ENCODE measurements at regions not wholly inside any gene's neighbourhood (a gene's known extent, or its start where the extent isn't known, plus 50 kb on each side); places are given as distances from the start of the nearest gene placed in this dataset.

DNA sequence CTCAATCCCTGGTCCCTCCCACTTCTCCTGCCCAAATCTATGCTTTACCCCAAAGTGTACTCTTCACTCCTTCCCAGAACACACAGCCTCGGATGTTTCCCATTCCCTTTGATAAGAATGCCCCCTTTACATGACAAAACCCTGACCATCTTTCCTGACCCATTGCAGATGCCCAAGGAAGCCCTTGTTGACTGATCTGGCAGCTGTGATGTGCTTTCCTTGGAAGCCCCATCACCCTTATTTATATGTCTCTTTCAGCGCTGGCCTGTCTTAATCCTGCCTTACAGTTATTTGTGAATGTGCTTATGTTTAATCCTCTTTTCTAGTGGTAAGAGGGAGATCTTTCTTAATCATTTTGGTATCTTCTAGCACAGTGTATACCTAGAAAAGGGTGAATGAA lies 523.1 kb downstream of the CD83 start:
- WGBS, 2 donors: 82 to 84% methylated on average over 2 of the region's 2 CpGs
- H3K36me3 ChIP-seq (ENCODE audit: low read depth, missing control alignments): no peaks in the 10 kb centered on the region
- no peaks in the 10 kb centered on the region for H3K9me3 ChIP-seq
- intact Hi-C loops (cut with DNase I; ENCODE audit: low total_unique reads): no loop called here
- H3K4me3 ChIP-seq: no peak overlapping the region
- TF ChIP-seq POLR2A (IDR thresholded peaks at IDR 0.05): no peak
- no peak for DNase-seq
- no peak overlapping the region for H3K27ac ChIP-seq
- peaks cover 7% of the 10 kb centered on the region for H3K4me1 ChIP-seq
- H3K27me3 ChIP-seq: no peaks in the 10 kb centered on the region

DNA sequence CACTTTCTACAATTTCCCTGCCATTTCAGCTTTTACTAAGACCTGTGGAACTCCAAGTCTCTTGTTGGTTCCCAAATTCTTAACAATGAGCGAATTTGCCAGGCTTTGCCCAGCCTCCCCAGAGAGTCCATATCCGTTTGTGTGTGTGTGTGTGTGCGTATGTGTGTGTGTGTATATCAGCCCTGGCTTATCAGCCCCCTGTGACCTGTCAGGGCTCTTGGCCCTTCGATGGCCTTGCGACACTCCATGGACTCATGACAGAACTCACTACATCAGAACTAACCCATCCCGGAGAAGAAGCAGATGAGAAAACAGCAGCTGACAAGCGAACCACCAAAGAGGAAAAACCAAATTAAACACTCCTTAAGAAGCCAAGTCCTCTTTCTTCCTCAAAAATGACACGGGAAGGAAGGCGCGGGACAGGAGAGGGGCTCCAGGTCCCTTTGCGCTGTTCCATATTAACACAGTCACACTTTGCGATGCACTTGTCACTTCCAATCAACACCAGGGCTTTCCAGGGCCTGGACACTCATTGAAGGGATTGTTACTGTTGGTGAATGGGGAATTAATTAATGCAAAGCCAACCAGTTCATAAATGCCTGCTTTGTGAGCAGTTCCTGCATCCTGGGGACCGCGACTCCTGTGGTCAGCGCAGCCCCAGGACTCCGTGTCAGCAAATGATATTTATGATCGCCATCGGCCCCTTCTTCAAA lies 524.0 kb downstream of the CD83 start:
- no peaks in the 10 kb centered on the region for H3K9me3 ChIP-seq
- intact Hi-C loops (cut with DNase I; ENCODE audit: low total_unique reads): no loop called here
- WGBS, 2 donors: 89 to 96% methylated on average over 17 to 18 of the region's 18 CpGs

DNA sequence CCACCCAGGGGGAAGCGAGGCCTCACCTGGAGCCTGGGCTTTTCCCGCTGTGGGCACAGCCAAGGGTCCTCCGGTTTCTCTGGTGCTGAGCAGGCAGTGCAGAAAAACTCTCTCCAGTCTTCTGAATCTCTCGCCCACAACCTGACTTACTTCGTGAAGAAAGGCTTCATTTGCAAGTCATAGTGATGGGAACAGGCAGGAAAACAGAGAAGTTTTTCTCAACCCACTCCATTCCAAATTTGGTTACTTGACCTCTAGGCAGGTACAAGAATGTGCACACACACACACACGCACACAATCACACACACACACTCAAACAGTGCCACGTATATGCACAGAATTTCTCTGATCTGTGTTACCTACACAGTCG lies 524.5 kb downstream of the CD83 start:
- H3K36me3 ChIP-seq (ENCODE audit: low read depth, missing control alignments): no peaks in the 10 kb centered on the region
- intact Hi-C loops (cut with DNase I; ENCODE audit: low total_unique reads): no loop called here
- no peaks in the 10 kb centered on the region for H3K9me3 ChIP-seq
- no peak overlapping the region for H3K4me3 ChIP-seq
- TF ChIP-seq, protein P1, sequence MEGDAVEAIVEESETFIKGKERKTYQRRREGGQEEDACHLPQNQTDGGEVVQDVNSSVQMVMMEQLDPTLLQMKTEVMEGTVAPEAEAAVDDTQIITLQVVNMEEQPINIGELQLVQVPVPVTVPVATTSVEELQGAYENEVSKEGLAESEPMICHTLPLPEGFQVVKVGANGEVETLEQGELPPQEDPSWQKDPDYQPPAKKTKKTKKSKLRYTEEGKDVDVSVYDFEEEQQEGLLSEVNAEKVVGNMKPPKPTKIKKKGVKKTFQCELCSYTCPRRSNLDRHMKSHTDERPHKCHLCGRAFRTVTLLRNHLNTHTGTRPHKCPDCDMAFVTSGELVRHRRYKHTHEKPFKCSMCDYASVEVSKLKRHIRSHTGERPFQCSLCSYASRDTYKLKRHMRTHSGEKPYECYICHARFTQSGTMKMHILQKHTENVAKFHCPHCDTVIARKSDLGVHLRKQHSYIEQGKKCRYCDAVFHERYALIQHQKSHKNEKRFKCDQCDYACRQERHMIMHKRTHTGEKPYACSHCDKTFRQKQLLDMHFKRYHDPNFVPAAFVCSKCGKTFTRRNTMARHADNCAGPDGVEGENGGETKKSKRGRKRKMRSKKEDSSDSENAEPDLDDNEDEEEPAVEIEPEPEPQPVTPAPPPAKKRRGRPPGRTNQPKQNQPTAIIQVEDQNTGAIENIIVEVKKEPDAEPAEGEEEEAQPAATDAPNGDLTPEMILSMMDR (IDR thresholded peaks at IDR 0.05): no peak
- no peak for TF ChIP-seq POLR2A (IDR thresholded peaks at IDR 0.05)
- 96% methylated on average over 8 of the region's 8 CpGs for WGBS, 2 donors
- no peak overlapping the region for H3K27ac ChIP-seq
- DNase-seq: no peak
- peaks cover 7% of the 10 kb centered on the region for H3K4me1 ChIP-seq
- no peaks in the 10 kb centered on the region for H3K27me3 ChIP-seq

More for the DNA sequence above, 524.0 kb downstream of the CD83 start:
- no peak for DNase-seq
- no peak for TF ChIP-seq POLR2A (IDR thresholded peaks at IDR 0.05)
- TF ChIP-seq, protein P1 (IDR thresholded peaks at IDR 0.05): no peak
- Histone ChIP-seq H3K4me3 (no peak overlapping the region), H3K4me1 (peaks cover 7% of the 10 kb centered on the region), H3K27me3 (no peaks in the 10 kb centered on the region), H3K36me3 (ENCODE audit: low read depth, missing control alignments) (no peaks in the 10 kb centered on the region), H3K27ac (no peak overlapping the region)

DNA sequence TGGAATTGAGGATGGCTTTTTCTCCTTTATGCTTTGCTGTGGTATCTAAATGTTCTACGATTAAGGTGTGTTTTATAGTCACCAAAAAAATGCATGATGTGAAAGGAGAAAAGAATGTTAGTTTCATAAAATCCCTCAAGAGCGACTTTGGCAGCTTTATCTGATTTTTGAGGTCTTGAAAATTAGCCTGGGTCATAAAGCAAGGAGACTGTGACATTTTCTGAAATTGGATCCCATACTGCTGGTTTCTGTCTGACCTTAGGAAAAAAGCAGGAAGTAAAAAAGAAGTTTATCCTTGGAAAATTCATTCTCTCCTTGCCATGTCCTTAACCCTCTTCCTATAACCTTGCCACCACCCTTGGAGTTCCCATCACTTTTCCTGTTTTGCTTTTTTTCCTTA lies 525.3 kb downstream of the CD83 start:
- no peak for TF ChIP-seq POLR2A (IDR thresholded peaks at IDR 0.05)
- TF ChIP-seq, protein P1 (IDR thresholded peaks at IDR 0.05): no peak
- intact Hi-C loops (cut with DNase I; ENCODE audit: low total_unique reads): no loop called here
- H3K4me1 ChIP-seq: peaks cover 7% of the 10 kb centered on the region
- no peak for DNase-seq
- H3K4me3 ChIP-seq: no peak overlapping the region
- WGBS, 2 donors: 80 to 92% methylated on average over 2 of the region's 2 CpGs
- no peaks in the 10 kb centered on the region for H3K27me3 ChIP-seq
- H3K27ac ChIP-seq: no peak overlapping the region
- H3K9me3 ChIP-seq: no peaks in the 10 kb centered on the region
- no peaks in the 10 kb centered on the region for H3K36me3 ChIP-seq (ENCODE audit: low read depth, missing control alignments)

DNA sequence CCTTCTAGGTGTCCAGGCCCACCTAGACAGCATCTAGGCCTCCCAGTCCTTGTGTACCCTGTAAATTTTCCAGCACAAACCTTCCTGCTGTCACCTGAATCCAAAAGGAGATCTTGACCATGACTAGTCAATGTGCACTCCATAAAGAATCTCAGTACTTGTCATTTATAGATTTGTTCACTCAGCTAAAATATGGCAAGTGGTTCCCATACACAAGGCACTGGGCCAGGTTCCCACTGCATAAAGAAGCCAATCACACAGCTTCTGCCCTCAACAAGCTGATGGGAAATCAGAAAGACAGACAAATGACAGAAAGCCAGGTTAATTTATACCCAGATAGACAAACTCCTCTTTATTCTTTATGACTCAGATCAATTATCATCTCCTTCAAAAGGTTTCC lies 526.8 kb downstream of the CD83 start:
- no peak for DNase-seq
- TF ChIP-seq, protein P1 (IDR thresholded peaks at IDR 0.05): no peak
- no peak for TF ChIP-seq POLR2A (IDR thresholded peaks at IDR 0.05)
- Histone ChIP-seq H3K4me1 (no peaks in the 10 kb centered on the region), H3K36me3 (ENCODE audit: low read depth, missing control alignments) (no peaks in the 10 kb centered on the region), H3K9me3 (no peaks in the 10 kb centered on the region), H3K27ac (no peak overlapping the region), H3K27me3 (no peaks in the 10 kb centered on the region), H3K4me3 (no peak overlapping the region)
- intact Hi-C loops (cut with DNase I; ENCODE audit: low total_unique reads): no loop called here
